Fibroblast of lung (primary cell): ENCODE measurements at regions not wholly inside any gene's neighbourhood (a gene's known extent, or its start where the extent isn't known, plus 50 kb on each side); places are given as distances from the start of the nearest gene placed in this dataset.

Experiments used
- EZH2 ChIP-seq: IDR thresholded peaks from 2 replicates; pipeline ENCODE4 v1.5.1; 2012; ENCODE audit warnings: low read length, control low read depth, mild to moderate bottlenecking; ENCODE audit errors: missing control alignments
- TF ChIP-seq, protein P1 (sequence below), 2 donors: IDR thresholded peaks in 1 of 2; conservative IDR thresholded peaks in 1 of 2; 1 replicate in 1 of 2; 2 replicates in 1 of 2; pipeline ENCODE4 v1.5.1; 2011 to 2012; ENCODE audit warnings: low read length in 2 of 2, control low read depth in 1 of 2, inconsistent platforms in 1 of 2, low read depth in 1 of 2, mild to moderate bottlenecking in 1 of 2

DNA sequence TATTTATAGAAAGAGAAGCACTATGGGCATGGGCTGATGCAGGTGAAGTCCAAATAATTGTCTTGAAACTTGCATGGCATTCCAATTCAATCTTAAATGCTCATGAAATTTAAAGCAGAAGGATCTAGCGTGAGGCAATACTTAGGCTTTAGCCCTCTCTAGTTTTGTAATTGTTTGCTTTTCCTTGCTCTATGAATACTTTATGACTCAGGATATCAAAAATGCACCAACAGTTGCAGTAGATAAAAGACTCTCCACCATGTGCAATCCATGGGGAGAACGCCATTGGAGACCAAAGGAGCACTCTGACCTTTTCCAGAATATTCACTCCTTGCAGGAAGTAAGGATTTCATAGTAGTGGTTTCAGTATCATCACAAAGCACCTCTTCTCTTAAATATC, 436.4 kb downstream of the LRRIQ3 start:
- TF ChIP-seq, protein P1, sequence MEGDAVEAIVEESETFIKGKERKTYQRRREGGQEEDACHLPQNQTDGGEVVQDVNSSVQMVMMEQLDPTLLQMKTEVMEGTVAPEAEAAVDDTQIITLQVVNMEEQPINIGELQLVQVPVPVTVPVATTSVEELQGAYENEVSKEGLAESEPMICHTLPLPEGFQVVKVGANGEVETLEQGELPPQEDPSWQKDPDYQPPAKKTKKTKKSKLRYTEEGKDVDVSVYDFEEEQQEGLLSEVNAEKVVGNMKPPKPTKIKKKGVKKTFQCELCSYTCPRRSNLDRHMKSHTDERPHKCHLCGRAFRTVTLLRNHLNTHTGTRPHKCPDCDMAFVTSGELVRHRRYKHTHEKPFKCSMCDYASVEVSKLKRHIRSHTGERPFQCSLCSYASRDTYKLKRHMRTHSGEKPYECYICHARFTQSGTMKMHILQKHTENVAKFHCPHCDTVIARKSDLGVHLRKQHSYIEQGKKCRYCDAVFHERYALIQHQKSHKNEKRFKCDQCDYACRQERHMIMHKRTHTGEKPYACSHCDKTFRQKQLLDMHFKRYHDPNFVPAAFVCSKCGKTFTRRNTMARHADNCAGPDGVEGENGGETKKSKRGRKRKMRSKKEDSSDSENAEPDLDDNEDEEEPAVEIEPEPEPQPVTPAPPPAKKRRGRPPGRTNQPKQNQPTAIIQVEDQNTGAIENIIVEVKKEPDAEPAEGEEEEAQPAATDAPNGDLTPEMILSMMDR (conservative IDR thresholded peaks at IDR 0.05 in 1 of 2, IDR thresholded peaks at IDR 0.05 in 1 of 2; ENCODE audit: low read depth in 1 of 2, low read length in 2 of 2), result no peak
- TF ChIP-seq EZH2, result no peak
